ENCODE measurements at regions not wholly inside any gene's neighbourhood (a gene's known extent, or its start where the extent isn't known, plus 50 kb on each side); places are given as distances from the start of the nearest gene placed in this dataset.

DNA sequence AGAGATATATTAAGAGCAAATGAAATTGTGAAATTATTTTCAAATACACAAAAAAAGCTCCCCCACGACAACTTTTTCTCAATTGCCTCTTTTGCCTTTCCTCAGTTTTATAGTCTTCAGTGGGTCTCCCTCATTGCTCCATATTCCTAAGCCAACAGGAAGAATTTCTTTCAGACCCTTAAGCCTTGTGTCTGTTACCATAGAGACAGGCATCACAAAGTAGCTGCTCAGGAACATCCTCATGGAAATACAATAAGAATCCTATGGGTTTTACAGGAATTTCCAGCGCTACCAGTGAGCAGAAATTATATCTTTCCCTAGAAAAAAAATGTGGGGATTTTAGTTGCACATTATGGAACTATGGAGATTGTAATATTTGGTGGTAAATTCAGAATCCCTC lies 121.9 kb upstream of the DMD start:
- no peak for TF ChIP-seq POLR2A (IDR thresholded peaks at IDR 0.05)
- TF ChIP-seq, protein P1, sequence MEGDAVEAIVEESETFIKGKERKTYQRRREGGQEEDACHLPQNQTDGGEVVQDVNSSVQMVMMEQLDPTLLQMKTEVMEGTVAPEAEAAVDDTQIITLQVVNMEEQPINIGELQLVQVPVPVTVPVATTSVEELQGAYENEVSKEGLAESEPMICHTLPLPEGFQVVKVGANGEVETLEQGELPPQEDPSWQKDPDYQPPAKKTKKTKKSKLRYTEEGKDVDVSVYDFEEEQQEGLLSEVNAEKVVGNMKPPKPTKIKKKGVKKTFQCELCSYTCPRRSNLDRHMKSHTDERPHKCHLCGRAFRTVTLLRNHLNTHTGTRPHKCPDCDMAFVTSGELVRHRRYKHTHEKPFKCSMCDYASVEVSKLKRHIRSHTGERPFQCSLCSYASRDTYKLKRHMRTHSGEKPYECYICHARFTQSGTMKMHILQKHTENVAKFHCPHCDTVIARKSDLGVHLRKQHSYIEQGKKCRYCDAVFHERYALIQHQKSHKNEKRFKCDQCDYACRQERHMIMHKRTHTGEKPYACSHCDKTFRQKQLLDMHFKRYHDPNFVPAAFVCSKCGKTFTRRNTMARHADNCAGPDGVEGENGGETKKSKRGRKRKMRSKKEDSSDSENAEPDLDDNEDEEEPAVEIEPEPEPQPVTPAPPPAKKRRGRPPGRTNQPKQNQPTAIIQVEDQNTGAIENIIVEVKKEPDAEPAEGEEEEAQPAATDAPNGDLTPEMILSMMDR (IDR thresholded peaks at IDR 0.05), result no peak
- H3K36me3 ChIP-seq, result no peaks in the 10 kb centered on the region
- intact Hi-C loops (cut with DNase I; ENCODE audit: low total_unique reads), result no loop called here
- no peaks in the 10 kb centered on the region for H3K9me3 ChIP-seq
- no peak for DNase-seq
- no peak overlapping the region for H3K4me3 ChIP-seq
- no peaks in the 10 kb centered on the region for H3K27me3 ChIP-seq
- H3K27ac ChIP-seq, result no peak overlapping the region
- no peaks in the 10 kb centered on the region for H3K4me1 ChIP-seq

DNA sequence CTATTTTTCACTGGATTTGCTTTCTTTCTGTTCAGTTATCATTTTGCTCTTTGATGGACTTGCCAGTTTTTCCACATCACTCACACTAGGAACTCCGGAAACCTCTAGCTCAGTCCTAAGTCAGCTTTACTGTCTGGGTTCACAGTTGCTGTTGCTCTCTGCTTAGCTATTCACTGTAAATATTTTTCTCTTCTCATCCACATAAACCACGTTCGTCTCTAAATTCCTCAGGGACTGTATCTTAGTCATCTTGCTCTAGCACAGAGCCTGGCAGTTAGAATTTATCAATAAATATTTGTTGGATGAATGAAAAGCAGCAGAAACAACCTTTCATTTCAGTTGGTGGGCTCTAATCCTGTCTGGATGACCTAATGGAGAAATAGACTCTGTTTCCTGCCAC lies 119.4 kb upstream of the DMD start:
- Histone ChIP-seq H3K27ac (no peak overlapping the region), H3K4me1 (no peaks in the 10 kb centered on the region), H3K4me3 (no peak overlapping the region), H3K9me3 (no peaks in the 10 kb centered on the region), H3K36me3 (no peaks in the 10 kb centered on the region), H3K27me3 (no peaks in the 10 kb centered on the region)
- DNase-seq, result no peak
- no peak for TF ChIP-seq POLR2A (IDR thresholded peaks at IDR 0.05)
- TF ChIP-seq, protein P1 (IDR thresholded peaks at IDR 0.05), result no peak
- intact Hi-C loops (cut with DNase I; ENCODE audit: low total_unique reads), result no loop called here

DNA sequence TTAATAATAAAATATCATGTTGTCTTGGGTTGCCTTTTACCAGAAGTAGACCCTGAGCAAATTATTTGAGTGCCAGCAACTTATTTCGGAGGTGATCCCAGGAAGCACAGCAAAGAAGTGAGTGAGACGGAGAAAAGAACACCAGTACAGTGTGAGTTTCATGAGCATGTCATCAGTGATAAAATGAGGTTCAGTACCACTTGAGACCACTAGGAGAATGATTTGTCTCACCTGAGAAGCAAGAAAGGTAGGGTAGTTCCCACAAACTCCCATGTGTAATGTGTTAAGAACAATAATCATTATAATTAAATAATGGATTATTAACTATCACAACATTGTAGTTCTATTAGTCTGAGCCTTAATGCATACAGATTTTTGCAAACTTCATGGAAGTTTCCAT lies 112.8 kb upstream of the DMD start:
- DNase-seq, result no peak
- Histone ChIP-seq H3K36me3 (no peaks in the 10 kb centered on the region), H3K9me3 (no peaks in the 10 kb centered on the region), H3K27ac (no peak overlapping the region), H3K4me1 (no peaks in the 10 kb centered on the region), H3K27me3 (no peaks in the 10 kb centered on the region), H3K4me3 (no peak overlapping the region)
- TF ChIP-seq, protein P1 (IDR thresholded peaks at IDR 0.05), result no peak
- no peak for TF ChIP-seq POLR2A (IDR thresholded peaks at IDR 0.05)
- intact Hi-C loops (cut with DNase I; ENCODE audit: low total_unique reads), result no loop called here

DNA sequence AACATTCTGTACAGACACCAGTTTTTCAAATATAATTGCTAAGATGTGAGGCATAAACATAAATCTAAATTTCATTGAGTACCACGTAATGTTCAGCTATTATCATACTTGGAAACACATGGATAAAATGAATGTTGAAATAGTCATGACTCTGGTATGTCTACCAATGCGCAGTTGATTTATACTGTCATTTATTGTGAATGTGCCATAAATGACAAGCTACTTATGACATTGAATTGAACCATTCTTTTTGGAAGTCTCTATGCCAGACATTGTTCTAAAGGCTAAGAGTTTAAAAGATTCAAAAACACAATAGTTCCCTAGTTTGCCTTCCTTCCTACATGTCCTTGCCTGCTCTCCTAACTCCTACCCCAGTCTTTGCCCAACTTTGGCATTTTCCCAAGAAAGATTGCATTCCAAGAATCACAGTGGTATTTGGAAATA lies 96.6 kb upstream of the DMD start:
- Histone ChIP-seq H3K36me3 (no peaks in the 10 kb centered on the region), H3K9me3 (no peaks in the 10 kb centered on the region), H3K27me3 (peaks cover 0 to 5% of the 10 kb centered on the region in 2 donors), H3K4me3 (no peak overlapping the region), H3K27ac (no peak overlapping the region), H3K4me1 (no peaks in the 10 kb centered on the region)
- intact Hi-C loops (cut with DNase I; ENCODE audit: low total_unique reads), result no loop called here
- TF ChIP-seq, protein P1 (IDR thresholded peaks at IDR 0.05), result no peak
- TF ChIP-seq POLR2A (IDR thresholded peaks at IDR 0.05), result no peak
- no peak for DNase-seq

DNA sequence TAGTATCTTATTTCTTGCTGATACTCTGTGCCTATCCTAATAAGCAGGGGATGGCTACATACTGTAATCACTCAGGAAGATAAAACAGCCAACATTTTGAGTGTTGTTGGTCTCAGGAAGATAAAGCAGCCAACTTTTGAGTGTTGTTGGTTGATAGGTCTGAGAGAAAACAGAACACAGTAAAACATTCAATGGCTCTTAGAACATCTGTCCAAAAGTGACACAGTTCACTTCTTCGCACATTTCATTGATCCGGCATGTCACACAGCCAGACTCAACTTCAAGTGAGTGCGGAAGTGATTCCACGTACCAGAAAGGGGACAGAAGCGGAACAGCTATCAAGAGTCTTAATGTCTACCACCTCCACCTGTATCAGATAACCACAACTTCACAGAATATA lies 87.3 kb upstream of the DMD start:
- H3K9me3 ChIP-seq, result no peaks in the 10 kb centered on the region
- no peaks in the 10 kb centered on the region for H3K36me3 ChIP-seq
- no peaks in the 10 kb centered on the region for H3K4me1 ChIP-seq
- H3K27ac ChIP-seq, result no peak overlapping the region
- no peak overlapping the region for H3K4me3 ChIP-seq
- intact Hi-C loops (cut with DNase I; ENCODE audit: low total_unique reads), result no loop called here
- no peaks in the 10 kb centered on the region for H3K27me3 ChIP-seq
- DNase-seq, result no peak
- no peak for TF ChIP-seq POLR2A (IDR thresholded peaks at IDR 0.05)
- TF ChIP-seq, protein P1 (IDR thresholded peaks at IDR 0.05), result no peak
